A204.1 (cell line): ENCODE measurements at regions not wholly inside any gene's neighbourhood (a gene's known extent, or its start where the extent isn't known, plus 50 kb on each side); places are given as distances from the start of the nearest gene placed in this dataset.

Experiments used
- FAIRE-seq: peaks from 2 replicates; lab custom pipeline; 2012; peaks lifted over from hg19 to GRCh38; lab: Jason Lieb, UNC

DNA sequence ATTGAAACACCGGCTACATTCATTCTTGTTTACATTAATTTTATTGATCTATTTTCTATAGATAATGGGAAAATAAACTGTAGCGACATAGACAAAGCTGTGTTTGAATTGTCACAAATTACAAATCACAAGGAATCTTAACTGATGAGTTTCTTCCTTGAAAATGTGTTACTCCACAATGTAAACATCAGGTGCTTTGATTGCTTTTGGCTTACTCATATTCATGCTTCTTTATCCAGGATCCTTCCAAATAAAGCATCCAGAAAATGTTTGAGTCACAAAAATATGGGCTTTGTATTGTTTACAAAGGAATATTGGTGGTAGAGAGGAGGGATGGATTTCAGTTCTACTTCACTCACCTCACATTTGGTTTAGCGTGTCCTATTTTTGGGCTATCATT lies 64.0 kb downstream of the BMP2 start:
- FAIRE-seq = no peak

DNA sequence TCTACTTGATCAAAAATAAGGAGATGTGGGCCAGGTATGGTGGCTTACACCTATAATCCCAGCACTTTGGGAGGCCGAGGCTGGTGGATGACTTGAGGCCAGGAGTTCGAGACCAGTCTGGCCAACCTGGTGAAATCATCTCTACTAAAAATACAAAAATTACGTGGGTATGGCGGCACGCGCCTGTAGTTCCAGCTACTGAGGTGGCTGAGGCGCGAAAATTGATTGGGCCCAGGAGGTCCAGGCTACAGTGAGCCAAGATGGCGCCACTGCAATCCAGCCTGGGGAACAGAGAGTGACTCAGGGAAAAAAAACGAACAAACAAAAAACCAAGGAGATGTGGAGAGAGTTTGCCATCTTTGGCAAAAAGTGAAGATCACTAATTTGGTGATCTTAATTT lies 65.3 kb downstream of the BMP2 start:
- no peak for FAIRE-seq

DNA sequence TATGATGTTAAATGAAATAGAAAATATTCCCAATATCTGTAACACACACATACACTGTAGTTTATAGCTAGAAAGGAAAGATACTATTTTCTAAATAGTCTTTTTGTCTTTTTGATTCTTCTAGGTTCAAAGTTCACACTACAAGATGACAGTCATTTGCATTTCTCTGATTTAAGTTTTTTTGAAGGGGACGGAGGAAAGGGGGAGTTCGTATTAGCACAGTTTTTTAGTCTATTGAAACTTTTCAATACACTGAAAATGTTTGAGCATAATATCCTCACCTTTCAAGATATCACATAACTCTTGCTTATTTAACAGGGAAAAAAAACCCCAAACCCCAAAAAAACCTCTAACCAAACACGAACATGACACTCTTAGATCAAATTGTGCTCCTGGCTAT lies 68.1 kb downstream of the BMP2 start:
- no peak for FAIRE-seq

GRCh38 chr20:6836821-6837374 lies 69.4 kb downstream of the BMP2 start:
- FAIRE-seq = no peak

DNA sequence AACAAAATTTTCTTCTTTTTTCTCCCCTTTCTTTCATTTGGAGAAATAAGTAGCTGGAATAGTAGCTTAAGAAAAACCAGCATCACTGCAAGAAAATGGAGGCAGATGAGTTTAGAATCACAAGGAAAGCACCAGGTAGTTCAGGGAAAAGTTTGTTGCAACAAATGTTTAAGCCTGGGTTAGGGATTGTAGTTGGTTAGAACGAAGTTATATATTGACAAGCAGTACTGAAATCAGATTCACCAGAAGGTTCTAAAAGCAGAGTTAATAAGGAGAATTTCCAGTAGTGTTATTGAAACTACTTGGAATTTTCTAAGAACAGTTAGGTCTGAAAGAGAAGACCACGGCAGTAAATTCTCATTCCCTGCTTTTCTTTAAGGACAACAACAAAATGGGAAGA lies 70.2 kb downstream of the BMP2 start:
- FAIRE-seq = no peak

- FAIRE-seq = no peak
Observed at GRCh38 chr20:6838181-6838826, 70.8 kb downstream of the BMP2 start.

- no peak for FAIRE-seq
Observed at GRCh38 chr20:6841128-6841527, 73.6 kb downstream of the BMP2 start.

GRCh38 chr20:6845141-6845540 lies 77.7 kb downstream of the BMP2 start:
- FAIRE-seq = no peak

GRCh38 chr20:6848041-6848440 lies 80.6 kb downstream of the BMP2 start:
- no peak for FAIRE-seq

DNA sequence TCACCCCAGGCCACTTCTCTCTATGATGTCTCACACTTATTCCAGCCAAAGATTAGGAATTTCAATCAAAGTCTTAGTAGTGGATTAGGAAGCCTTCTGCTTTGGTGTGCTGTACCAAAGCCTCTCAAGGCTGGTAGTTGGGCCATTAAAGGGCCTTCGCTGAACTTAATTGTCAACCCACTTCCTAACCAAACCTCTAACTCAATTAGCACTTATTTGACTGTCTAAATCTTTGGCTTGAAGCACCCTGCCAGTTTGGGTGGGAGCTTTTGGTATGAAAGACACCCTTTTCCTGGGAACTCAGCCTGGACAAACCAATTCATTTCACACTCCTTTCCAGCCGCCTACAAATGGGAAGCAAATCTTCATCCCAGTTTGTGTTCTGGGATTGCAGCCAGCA lies 81.5 kb downstream of the BMP2 start:
- no peak for FAIRE-seq

- no peak for FAIRE-seq
Observed at GRCh38 chr20:6851136-6851535, 83.7 kb downstream of the BMP2 start.

GRCh38 chr20:6852478-6852877 lies 85.0 kb downstream of the BMP2 start:
- FAIRE-seq = no peak

GRCh38 chr20:6855104-6855503 lies 87.6 kb downstream of the BMP2 start:
- FAIRE-seq = no peak

- no peak for FAIRE-seq
Observed at GRCh38 chr20:6855796-6856195, 88.3 kb downstream of the BMP2 start.

DNA sequence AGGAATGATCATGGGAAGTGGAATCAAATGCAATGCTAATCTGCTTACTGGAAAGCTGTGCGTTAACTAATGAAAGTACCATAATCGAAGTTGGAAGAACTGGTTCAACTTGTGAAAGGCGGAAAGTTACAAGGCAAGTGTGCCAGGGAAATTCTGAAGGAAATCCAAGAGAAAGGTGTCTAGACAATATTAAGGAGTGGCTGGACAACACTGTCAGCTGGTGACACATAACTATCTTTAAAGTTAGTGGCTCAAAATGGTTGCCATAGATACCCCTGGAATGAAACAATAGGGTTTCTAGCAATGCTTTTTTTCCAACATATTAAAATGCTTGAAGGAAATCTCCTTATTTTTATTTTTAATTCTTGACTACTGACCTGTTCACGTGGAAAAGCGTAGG lies 90.4 kb downstream of the BMP2 start:
- no peak for FAIRE-seq

DNA sequence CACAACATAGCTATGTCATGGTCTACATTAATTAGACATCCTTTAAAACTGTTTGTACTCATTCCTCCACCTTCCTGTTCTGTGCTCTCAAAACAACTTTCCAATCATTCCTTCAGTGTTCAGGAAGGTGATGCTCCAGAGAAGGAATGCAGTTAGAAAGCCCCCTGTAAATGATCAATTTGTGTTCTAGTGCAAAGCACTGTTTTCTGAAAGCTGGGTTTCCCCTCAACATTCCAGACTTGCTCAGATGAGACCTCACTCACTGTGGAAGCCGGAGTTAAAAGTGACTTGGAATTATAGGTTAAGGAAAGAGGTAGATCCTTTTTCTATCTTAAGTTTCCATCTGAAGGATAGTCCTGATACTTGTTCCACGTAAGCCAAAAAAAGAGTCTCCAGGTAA lies 95.9 kb downstream of the BMP2 start:
- FAIRE-seq = no peak

DNA sequence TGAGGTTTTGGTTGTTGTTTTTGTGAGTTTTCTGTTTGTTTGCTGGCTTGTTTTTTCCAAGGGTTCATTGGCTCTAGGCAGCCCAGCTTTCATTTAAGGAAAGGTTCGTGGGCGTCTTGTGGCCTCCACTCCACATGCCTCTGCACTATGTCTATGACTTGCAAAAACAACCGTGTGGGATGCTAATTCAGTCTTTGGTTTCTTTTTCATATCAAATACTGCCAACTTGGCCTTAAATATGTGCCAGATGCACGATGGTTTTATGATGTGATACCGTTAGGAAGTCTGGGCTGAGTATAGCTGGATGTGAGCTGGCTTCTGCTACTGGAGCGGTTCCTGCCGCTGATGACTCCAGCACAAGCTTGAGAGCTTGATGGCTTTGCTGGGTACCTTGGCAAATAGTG lies 96.3 kb downstream of the BMP2 start:
- no peak for FAIRE-seq

DNA sequence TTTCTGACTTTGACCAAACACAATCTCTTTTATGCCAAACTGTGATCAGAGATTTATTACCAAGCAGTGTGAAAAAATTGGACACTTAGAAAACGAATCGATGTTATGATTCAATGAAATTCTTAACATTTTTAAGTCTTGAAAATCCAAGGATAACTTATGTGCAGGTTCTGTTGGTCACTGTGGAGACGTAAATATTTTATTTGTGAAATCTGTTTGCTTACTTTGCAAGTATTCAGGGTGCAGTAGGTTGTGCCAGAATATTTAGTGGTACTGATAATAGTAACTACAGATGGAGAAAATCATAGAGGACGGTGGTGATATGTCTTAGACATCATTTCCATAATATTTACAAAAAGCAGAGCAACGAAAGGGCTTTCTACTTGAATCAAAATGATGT lies 97.3 kb downstream of the BMP2 start:
- no peak for FAIRE-seq

DNA sequence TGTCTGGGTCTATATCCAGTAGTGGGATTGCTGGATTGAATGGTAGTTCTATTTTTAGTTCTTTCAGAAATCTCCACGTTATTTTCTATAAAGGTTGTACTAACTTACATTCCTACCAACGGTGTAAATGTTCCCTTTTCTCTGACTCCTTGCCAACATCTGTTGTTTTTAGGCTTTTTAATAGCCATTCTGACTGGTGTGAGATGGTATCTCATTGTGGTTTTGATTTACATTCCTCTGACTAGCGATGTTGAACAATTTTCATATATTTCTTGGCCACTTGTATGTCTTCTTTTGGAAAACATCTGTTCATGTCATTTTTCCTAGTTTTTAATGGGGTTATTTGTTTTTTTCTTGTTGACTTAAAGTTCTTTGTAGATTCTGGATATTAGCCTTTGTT lies 99.3 kb downstream of the BMP2 start:
- no peak for FAIRE-seq

- FAIRE-seq = no peak
Observed at GRCh38 chr20:6868861-6869260, 101.4 kb downstream of the BMP2 start.

DNA sequence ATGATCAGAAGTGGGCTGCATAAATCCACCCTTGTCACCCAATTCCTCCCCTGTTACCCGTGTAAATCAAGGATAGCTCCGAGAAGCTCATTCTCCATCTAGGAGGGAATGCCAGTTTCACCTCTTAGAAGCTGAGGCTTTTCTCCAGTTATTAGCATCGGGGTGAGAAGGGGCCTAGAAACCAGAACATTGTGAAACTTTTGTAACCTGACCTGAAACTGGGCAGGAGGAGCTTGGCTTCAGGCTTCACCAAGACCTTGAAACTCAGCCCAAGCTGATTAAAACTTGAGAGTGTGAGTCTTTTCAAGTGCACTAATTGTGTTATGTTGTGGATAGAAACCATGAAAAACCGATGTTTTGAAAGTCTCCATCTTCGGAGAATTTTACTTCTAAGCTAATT lies 103.1 kb downstream of the BMP2 start:
- no peak for FAIRE-seq

DNA sequence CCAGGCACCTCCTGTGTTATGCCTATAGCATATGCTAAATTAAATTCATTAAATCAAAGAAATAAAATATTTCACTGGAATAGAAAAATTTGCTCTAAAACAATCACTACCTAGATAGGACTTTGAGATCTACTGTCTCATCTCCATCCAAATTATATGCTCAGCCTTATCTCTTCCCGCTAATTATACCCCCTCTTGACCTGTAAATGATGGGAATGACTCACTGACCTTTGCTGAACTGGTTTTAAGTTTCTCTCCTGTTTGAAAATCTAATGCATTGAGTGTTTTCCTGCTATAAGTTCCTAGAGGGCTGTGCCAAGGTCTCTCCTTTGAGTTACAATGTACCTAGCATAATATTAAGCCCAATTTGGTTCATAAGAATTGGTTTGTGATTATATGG lies 110.1 kb downstream of the BMP2 start:
- FAIRE-seq = no peak

GRCh38 chr20:6882561-6883291 lies 115.2 kb downstream of the BMP2 start:
- FAIRE-seq = no peak

DNA sequence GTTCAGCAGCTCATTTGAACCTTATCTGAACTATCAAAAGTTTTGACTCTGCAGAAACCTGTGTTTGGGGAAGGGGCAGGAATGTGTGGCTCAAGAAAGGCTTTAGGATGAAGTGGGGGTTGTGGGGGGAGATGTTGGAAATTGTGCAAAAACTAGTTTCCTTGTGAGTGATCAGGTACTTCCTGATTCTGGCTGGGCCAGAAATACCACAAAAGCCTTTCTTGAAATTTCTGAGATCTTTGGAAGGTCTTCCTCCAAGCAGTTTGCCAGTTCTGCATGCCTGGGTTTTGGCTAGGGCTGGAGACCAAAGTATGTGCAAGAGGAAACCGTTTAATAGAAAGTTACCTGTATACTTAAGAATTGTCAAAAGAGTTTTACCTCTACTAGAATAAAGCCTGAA lies 116.6 kb downstream of the BMP2 start:
- no peak for FAIRE-seq
